ENCODE measurements at regions not wholly inside any gene's neighbourhood (a gene's known extent, or its start where the extent isn't known, plus 50 kb on each side); places are given as distances from the start of the nearest gene placed in this dataset.
"Not testable (repeated sequence)": the region's sequence is repeated elsewhere in the genome, so short reads cannot be mapped to it uniquely, and the experiment has no call there.

DNA sequence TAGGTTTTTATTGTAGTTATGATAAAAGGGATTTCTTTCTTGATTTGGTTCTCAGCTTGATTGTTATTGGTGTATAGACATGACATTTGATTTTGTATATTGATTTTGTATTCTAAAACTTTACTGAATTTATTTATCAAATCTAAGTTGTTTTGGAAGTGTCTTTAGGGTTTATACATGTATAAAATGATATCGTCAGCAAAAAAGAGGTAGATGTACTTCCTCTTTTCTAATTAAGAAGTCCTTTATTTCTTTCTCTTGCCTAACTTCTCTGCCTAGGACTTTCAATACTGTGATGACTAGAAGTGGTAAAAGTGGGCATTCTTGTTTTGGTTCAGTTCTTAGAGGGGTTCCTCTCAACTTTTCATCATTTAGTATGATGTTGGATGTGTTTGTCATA, 487.3 kb upstream of the KIF2B start:
- no peak for DNase-seq (ENCODE audit: low read depth in 2 of 2)

DNA sequence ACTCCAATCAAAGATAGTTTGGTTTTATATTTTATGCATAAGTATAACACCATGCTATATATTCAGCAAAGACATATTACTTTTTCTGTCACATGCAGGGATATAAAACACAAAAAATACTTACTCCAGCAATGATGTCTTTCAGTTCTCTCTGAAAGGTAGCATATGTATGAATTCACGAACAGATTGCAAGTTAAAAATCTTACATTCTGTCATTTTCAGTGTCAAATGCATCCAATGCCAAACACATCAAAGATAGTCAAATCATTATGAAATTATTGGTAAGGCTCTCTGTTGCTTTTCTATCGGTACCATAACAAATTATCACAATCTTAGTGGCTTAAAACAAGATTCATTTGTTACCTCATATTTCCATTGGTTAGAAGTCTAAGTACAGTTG, 492.0 kb upstream of the KIF2B start:
- no peak for DNase-seq (ENCODE audit: low read depth in 2 of 2)

DNA sequence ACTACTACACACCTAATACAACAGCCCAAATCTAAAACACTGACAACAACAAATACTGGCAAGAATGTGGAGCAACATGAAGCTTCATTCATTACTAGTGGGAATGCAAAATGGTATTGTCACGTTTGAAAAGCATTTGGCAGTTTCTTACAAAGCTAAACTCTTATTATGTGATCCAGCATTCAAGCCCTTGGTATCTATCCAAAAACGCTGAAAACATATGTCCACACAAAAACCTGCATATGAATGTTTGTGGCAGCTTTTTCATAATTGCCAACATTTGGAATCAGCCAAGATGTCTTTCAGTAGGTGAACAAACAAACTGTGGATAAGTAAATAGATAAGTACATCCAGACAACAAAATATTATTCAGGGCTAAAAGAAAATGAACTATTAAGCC, 501.1 kb upstream of the KIF2B start:
- DNase-seq (ENCODE audit: low read depth in 2 of 2) = no peak

DNA sequence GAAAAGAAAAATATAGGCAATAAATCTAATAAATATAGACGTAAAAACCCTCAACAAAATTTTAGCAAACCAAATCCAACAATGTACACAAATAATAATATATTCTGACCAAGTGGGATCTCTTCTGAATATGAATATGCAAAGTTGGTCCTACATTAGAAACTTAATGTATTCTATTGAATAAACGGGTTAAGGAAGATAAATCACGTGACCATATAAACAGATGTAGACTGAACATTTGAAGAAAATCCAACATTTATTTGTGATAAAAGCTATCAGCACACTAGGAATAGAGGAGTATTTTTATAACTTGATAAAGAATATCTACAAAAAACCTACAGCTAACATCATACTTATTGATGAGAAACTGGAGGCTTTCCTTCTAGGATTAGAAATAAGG, 502.8 kb upstream of the KIF2B start:
- no peak for DNase-seq (ENCODE audit: low read depth in 2 of 2)

DNA sequence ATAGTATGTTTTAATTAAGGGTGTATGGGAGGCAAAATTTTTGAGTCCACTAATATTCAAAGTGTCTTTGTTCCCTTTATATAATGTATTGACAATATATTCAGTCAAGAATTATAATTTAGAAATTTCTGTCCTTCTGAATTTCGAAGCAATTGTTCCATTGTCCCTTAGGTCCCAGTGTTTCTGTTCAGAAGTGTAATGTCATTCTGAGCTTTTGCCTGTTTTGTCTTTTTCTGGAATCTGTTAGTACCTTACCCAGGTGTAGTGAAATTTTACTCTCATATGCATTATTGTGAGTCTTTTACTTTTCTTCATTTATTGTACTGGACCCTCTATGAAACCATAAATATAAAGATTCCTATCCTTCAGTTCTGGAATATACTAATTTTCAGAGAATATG, 505.7 kb upstream of the KIF2B start:
- DNase-seq (ENCODE audit: low read depth in 2 of 2) = no peak

DNA sequence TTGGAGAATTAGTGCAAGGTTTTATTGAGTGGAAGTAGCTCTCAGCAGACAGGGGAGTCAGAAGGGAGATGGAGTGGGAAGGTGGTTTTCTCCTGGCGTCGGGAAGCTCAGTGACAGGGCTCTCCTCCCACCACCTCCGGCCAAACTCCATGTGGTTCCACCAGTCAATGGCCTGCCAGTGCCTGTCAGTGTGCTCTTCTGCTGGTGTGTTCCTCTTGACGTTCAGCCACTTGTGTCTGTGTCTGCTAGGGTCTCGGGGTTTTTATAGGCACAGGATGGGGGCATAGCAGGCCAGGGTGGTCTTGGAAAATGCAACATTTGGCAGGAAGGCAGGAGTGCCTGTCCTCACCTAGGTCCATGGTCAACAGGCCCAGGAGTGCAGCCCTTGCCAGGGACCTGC, 506.7 kb upstream of the KIF2B start:
- no peak for DNase-seq (ENCODE audit: low read depth in 2 of 2)

DNA sequence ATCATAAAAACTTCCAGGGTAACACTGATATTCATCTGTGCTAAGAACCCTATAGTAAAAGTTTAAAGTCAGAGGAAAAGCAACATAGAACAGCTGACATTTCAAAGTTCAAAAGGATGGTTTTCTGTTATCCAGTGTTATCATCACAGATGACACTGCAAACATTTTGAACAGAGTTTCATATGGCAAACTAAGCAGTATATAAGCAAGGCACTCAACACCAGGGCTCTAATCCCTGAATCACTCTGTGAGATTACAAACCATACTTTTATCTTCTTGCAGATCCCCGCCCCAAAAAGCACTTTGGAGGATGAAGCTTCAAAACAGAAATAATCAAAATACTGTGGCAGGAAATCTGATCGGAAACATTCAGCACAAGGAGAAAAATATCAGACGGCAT, 508.2 kb upstream of the KIF2B start:
- no peak for DNase-seq (ENCODE audit: low read depth in 2 of 2)

DNA sequence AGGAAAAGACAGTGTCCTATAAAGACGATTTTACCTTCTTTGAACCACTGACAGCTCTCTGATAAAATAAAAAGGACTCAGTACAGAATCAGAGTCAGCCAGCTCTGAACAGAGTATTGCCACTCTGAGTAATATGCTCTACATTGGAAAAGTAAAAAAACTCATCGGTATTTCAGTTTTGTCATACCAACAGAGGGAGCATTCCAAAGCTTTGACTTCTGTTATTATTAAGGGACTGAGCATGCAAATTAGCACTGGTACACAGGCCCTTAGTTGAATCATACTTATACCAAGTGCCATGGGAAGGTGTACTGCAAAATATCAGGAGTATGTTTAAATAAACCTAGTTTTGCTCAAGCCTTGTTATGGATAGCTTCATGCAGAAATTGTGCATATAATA, 509.0 kb upstream of the KIF2B start:
- DNase-seq (ENCODE audit: low read depth in 2 of 2) = no peak

DNA sequence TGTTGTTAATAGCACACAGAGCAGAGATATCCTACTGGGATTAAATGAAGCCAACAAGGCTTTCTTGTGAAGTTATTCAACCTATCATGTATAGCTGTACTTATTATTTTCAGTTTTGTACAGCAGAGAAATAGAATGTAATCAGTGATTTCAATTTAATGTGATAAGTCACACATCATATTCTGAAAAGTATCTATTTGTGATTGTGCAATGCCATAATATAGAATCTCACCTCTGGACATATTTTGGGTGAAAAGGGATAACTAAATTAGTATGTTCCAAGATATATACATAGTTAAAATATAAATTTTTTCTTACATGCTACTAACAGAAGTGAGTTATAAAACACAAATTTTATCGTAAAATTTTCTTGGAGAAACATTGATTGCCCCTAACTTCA, 544.3 kb upstream of the KIF2B start:
- DNase-seq (ENCODE audit: low read depth in 2 of 2) = no peak

DNA sequence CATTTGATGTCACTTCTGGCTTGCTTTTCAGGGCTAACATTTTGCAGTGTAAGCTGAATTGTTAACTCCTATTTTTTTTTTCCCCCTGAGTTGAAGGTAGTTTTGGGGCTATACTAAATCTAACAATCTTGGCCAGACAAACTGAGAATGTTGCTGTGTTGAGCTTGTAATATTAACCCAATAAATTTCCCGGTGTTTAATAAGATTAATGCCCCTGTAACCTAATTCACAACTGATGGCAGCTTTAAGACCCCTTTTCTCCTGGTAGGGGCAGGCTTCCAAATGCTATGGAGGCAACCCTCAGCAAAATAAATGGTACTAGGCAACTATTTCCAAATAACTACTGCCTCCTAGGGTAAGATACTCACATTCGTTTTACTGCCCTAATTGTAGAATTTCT, 549.6 kb upstream of the KIF2B start:
- no peak for DNase-seq (ENCODE audit: low read depth in 2 of 2)

DNA sequence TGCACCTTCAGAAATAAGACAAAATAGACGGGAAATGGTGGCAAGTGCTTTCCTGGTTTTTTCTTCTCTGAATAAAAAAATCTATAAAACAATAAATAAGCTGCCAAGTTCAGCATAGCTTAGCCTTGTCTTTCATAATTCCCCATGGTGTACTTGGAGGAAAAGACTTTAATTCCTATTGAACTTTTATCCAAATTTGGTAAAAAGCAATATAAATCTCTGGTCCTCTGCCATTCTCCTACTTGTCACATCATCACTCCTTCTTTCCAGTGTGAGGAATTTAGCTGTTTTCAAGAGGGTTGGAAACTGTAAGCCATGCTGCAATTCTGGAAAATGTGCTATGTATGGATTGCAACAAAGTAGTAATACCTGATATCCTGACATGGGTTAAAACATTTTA, 551.8 kb upstream of the KIF2B start:
- DNase-seq (ENCODE audit: low read depth in 2 of 2) = no peak

DNA sequence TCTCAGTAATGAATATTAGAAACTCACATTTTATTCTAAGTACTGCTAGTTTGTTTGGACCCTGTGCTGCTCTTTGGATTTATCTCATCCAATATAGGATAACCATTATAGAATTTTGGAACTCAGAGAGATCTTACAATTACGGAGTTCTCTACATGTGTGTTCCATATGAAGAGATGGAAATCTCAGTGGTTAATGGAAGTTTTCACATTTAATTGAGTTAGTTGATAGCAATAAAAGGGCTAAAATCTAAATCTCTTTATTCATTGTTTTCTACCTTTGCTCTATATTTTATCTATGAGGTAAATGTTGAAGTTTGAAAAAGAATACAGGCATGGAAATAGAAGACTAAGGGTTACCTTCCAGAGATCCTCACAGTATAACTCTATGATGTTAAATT, 558.0 kb upstream of the KIF2B start:
- DNase-seq (ENCODE audit: low read depth in 2 of 2) = no peak

DNA sequence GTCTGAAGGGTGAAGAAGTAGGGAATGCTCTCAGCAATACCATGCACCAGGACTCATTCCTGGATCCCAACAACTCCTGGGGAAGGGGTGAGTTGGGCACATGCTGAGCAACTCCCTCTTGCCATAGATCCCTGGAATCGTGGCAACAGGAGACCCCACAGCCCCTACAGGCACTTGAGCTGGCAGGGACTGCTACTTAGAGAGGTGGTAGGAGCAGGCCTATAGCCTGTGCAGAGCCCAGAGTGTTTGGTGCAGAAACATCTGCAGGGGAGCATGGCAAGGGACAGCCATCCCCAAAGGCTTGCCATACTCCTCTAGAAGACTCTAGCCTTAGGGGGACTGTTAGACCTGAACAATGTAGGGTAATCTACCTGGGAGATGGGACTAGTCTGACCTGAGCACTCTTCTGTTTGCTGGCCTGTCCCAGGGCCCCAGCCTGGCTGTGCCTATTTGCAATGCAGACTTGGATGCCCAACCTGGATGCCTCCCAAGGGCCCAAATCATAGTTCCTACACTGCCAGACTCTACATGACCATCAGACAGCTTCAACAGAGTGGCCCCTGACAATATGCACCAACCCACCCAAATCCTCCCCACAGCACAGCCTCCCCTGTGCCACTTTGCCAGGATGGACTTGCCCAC, 568.6 kb upstream of the KIF2B start:
- no peak for DNase-seq (ENCODE audit: low read depth in 2 of 2)

DNA sequence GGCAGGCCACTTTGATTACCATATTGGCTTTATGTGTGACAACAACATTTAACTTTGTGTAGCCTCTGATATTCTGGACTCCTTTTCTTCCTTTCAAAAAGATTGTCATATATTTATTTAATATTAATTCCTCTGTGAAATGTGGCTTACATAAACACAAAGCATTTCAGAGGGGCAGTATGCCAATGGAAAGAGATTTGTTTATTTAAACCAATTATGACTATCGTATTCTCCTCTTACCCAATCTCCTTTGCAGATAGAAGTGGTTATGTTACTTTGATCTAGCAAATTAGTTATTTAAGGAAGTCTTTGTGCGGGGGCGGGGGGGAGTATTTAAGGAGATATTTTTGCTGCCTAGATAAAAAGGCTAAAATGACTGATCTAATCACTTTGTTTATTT, 573.7 kb upstream of the KIF2B start:
- DNase-seq (ENCODE audit: low read depth in 2 of 2) = no peak

DNA sequence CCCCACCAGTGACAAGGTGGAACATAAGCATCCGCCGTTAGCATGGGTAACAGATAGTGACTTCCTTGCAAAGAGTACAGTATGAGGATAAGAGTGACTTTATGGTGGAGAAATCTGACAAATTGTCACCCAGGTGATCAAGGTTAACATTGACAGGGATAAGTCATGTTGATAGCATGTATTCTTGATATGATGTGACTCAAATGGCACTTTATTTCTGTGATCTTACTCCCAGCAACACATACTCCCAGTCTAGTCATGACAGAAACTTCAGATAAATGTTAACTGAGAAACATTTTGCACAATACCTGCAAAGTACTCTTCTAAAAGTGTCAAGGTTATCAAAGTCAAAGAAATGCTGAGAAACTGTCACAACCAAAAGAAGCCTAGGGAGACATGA, 588.6 kb upstream of the KIF2B start:
- no peak for DNase-seq (ENCODE audit: low read depth in 2 of 2)

DNA sequence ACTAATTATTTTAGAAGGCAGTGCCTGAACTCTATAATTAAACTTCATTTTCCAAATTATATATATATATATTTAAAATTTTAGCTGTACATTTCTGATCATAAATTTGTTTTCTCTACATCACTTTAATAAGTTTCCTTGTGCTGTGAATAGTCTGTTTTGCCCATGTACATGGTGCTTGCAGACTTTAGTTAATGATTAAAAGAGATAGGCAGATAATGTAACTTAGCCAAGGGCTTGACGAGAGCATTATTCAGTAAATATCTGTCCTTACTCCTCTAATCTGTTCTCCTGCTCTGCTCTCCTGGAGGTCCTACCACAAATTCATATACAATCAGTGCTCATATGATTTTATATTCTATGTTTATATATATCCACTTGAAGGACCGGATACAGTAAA, 595.2 kb upstream of the KIF2B start:
- no peak for DNase-seq (ENCODE audit: low read depth in 2 of 2)

DNA sequence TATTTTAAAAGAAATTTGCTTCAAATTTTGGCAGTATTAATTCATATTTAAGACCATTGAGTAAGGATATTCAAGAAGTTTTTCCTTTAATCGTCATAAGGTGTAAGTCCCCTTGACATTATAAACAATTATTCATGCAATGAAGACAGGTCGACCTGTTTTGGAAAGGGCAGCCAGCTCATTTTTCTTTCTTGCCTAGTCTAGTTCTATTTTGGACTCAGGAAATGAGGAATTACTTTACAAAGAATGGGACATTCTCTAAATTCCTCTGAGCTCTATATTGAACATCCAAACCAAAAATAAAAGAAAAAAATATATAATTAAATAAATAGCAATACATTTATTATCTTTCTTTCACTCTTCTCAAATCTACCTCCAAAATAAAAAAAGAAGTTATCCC, 595.6 kb upstream of the KIF2B start:
- no peak for DNase-seq (ENCODE audit: low read depth in 2 of 2)

DNA sequence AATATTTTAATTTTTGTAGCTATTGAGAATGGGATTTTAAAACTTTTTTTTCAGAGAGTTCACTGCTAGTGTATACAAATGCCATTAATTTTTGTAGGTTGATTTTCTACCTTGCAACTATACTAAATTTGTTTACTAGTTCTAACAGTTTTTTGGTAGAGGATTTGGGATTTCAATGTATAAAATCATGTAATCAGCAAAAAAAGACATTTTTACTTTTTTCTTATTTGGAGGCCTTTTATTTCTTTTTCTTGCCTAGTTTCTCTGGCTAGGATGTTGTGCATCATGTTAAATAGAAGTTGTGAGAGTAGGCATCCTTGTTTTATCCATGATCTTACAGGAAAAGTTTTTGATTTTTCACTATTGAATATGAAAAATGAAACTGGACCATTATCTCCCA, 602.9 kb upstream of the KIF2B start:
- no peak for DNase-seq (ENCODE audit: low read depth in 2 of 2)

DNA sequence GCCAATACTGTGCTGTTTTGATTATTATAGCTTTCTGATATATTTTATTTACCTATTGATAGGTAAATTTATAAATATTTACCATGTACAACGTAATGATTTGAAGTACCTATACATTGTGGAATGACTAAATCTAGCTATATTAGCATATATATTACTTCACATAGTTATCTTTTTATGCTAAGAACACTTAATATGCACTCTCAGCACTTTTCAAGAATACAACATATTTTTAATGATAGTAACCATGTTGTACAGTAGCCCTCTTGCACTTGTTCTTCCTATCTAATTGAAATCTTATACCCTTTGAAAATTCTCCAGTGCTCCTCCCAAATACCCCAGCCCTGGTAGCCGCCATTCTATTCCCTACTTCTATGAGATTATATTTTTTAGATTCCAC, 604.0 kb upstream of the KIF2B start:
- no peak for DNase-seq (ENCODE audit: low read depth in 2 of 2)

DNA sequence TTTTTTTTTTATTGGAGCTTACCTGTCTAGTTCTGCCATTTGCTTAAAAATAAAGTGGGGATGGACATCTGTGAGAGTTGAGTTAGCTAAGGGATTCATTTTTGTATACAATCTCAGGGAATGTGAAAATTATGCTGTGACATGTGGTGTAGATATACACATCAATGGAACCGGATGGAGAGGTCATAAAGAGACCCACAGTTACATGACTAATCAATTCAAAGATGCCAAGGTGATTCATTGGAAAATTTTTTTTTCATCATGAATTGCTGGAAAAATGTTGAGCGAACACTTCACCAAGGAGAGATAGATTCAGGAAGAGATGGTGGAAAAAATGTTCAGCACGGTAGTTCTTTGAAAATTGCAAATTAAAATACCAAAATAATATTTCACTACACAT, 605.4 kb upstream of the KIF2B start:
- no peak for DNase-seq (ENCODE audit: low read depth in 2 of 2)

DNA sequence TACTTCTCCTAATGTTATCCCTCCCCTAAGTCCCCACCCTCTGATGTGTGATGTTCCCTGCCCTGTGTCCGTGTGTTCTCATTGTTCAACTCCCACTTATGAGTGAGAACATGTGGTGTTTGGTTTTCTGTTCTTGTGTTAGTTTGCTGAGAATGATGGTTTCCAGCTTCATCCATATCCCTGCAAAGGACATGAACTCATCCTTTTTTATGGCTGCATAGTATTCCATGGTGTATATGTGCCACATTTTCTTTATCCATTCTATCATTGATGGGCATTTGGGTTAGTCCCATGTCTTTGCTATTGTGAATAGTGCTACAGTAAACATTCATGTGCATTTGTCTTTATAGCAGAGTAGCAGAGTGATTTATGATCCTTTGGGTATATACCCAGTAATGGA, 613.8 kb upstream of the KIF2B start:
- not testable (repeated sequence) for DNase-seq (ENCODE audit: low read depth in 2 of 2)

DNA sequence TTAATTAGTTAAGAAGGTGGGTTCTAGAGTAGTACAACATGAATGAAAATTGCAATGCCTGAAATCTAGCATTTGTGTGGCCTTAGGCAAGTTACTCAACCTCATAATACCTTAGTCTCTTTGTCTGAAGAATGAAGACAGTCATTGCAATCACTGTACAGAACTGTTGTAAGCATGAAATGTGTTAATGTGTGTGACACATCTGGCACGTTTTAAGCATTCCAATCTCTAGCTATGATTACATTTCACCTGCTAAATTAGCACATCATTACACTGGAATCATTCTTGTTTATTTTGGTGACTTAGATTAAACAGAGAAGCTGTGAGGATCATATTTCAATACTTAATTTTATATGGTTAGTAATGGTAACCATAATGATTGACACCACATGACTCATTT, 629.7 kb upstream of the KIF2B start:
- DNase-seq (ENCODE audit: low read depth in 2 of 2) = no peak

DNA sequence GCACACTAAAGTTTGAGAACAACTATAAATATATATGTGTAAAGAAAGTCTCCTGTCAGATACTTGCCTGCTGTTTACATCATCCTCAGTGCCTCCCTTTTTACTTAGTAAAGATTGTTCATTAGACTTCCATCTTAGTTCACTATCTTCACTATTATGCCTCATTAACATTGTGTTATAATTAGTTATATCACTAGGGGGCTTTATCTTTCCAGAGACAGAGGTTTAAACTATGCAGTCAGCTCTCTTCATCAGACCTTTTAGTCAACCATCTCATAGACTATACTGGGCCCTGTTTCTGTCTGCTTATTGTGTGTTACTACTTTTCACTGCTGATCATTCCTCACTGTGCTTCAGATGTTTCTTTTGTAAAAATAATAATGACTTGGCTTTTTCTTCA, 630.8 kb upstream of the KIF2B start:
- DNase-seq (ENCODE audit: low read depth in 2 of 2) = no peak

DNA sequence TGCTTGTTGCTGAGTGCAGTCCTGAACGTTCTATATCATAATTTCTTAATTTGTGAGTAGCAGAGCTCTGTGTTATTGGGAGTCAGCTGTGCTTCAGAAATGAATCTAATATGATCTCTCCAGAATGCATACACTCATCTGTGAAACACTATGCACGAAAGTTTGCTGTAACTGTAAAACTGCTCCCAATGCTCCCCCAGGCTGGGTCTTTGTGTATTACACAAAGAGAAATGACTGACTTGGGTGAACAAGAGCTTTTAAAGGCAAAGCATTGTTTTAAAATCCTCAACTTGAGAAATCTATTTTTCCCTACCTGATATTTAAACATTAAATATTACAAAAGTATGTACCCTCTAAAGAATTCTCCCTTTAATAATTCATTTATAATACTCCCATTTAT, 636.7 kb upstream of the KIF2B start:
- no peak for DNase-seq (ENCODE audit: low read depth in 2 of 2)

DNA sequence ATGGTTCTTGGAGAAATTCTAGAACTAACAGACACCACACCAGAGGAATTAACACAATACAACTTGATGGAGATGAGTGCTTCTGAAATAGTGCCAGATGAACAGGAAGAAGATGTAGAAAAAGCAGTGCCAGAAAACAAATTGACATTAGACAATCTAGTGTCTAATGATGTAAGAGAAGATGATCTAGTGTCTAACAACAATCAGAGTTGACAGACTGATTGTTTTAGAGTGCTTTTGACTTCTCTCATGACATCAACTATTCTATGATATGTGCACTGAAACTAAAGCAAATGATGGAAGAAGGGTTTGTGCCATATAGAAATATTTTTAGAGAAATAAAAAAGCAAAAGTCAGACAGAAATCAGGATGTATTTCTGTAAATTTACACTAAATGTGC, 646.1 kb upstream of the KIF2B start:
- no peak for DNase-seq (ENCODE audit: low read depth in 2 of 2)
